PC-9 (cell line): ENCODE measurements at regions not wholly inside any gene's neighbourhood (a gene's known extent, or its start where the extent isn't known, plus 50 kb on each side); places are given as distances from the start of the nearest gene placed in this dataset.

Experiments
- BruUV-seq: library from RNA; stranded (reverse); fragments of 400-500 nt; replicated peaks from 2 replicates; lab custom pipeline; 2021; lab: Mats Ljungman, UMichigan
- CTCF ChIA-PET: fragments of 300-600 bp; sonication (Branson Sonifier 250); formaldehyde crosslinking; loops from one replicate; lab custom pipeline; 2022; ENCODE audit warnings: antibody characterized with exemption; lab: Charles Lee
- POLR2A ChIA-PET: fragments of 300-600 bp; sonication (Branson Sonifier 250); formaldehyde crosslinking; loops from one replicate; lab custom pipeline; 2022; ENCODE audit warnings: antibody characterized with exemption; ENCODE audit not compliant: unreplicated experiment; lab: Charles Lee
- DNase-seq, 2 experiments: peaks; one replicate each; pipeline versions ENCODE4 v3.0.0 to v3.0.0-alpha.2; 2015 to 2022; ENCODE audit warnings: mixed read lengths in 1 of 2
- H2AFZ ChIP-seq: fragments of 200-600 bp; sonication (generic); 2 replicates; pipeline ENCODE4 v1.8.1; 2017; ENCODE audit warnings: antibody characterized with exemption
- H3F3A ChIP-seq: fragments of 200-600 bp; sonication (generic); 2 replicates; pipeline ENCODE4 v1.8.1; 2017; ENCODE audit warnings: antibody characterized with exemption, mild to moderate bottlenecking, low read depth; ENCODE audit not compliant: insufficient read depth
- H3K27ac ChIP-seq: fragments of 200-600 bp; sonication (generic); 2 replicates; pipeline ENCODE4 v1.6.1; 2016; ENCODE audit warnings: mixed run types
- H3K27me3 ChIP-seq: fragments of 200-600 bp; sonication (generic); 2 replicates; pipeline ENCODE4 v1.6.1; 2016; ENCODE audit warnings: low read depth, mixed run types; ENCODE audit not compliant: insufficient read depth
- H3K36me3 ChIP-seq: fragments of 200-600 bp; sonication (generic); 2 replicates; pipeline ENCODE4 v1.6.1; 2016; ENCODE audit warnings: low read depth, mixed run types
- H3K4me1 ChIP-seq: fragments of 200-600 bp; sonication (generic); replicated peaks from 2 replicates; pipeline ENCODE4 v1.6.1; 2016; ENCODE audit warnings: mixed run types; ENCODE audit not compliant: insufficient read depth
- H3K4me2 ChIP-seq: fragments of 200-600 bp; sonication (generic); 2 replicates; pipeline ENCODE4 v1.6.1; 2017; ENCODE audit warnings: mixed run types
- H3K4me3 ChIP-seq: fragments of 200-600 bp; sonication (generic); 2 replicates; pipeline ENCODE4 v1.6.1; 2016; ENCODE audit warnings: mixed run types
- H3K79me2 ChIP-seq: fragments of 200-600 bp; sonication (generic); 2 replicates; pipeline ENCODE4 v1.6.1; 2017; ENCODE audit warnings: low read depth, mixed run types
- H3K9me2 ChIP-seq: fragments of 200-600 bp; sonication (generic); 2 replicates; pipeline ENCODE4 v1.8.1; 2017; ENCODE audit warnings: mild to moderate bottlenecking; ENCODE audit not compliant: insufficient read depth
- H3K9me3 ChIP-seq: fragments of 200-600 bp; sonication (generic); 2 replicates; pipeline ENCODE4 v1.8.1; 2016; ENCODE audit warnings: low read depth; ENCODE audit not compliant: insufficient read depth
- H4K20me1 ChIP-seq: fragments of 200-600 bp; sonication (generic); 2 replicates; pipeline ENCODE4 v1.8.1; 2017; ENCODE audit not compliant: insufficient read depth
- CTCF ChIP-seq: fragments of 200-600 bp; sonication (generic); conservative IDR thresholded peaks from 2 replicates; pipeline ENCODE4 v1.6.1; 2017; ENCODE audit warnings: mixed run types, antibody characterized with exemption, mild to moderate bottlenecking, moderate library complexity
- EZH2 ChIP-seq: fragments of 200-600 bp; sonication (generic); IDR thresholded peaks from 2 replicates; pipeline ENCODE4 v1.8.0; 2017; ENCODE audit warnings: antibody characterized with exemption, low read depth
- intact Hi-C: fragments of 100-400 bp; cut with micrococcal nuclease; formaldehyde crosslinking; loops from one replicate; pipeline ENCODE4 v1.10.0; 2022; ENCODE audit not compliant: unreplicated experiment

- H3K4me3 ChIP-seq: no peak overlapping the region
- H3K27me3 ChIP-seq: no peaks in the 10 kb centered on the region
- no TSS peak for BruUV-seq
- no peaks in the 10 kb centered on the region for H3K79me2 ChIP-seq
- no peak for DNase-seq
- H3K4me2 ChIP-seq: no peak overlapping the region
- H2AFZ ChIP-seq: no peak overlapping the region
- H3K4me1 ChIP-seq: no peaks in the 10 kb centered on the region
- no peaks in the 10 kb centered on the region for H3K9me3 ChIP-seq
- H3K9me2 ChIP-seq: no peaks in the 10 kb centered on the region
- ChIA-PET CTCF (interaction anchor here (0.7 kb wide), 1 partner anchor 645 kb away, joined by 3 read pairs; no protein-coding TSS in a partner anchor), POLR2A (no interaction called here)
- H4K20me1 ChIP-seq: no peaks in the 10 kb centered on the region
- no peaks in the 10 kb centered on the region for H3K36me3 ChIP-seq
- H3K27ac ChIP-seq: no peak overlapping the region
- no peak for TF ChIP-seq EZH2
- TF ChIP-seq CTCF: no peak
- no peaks in the 10 kb centered on the region for H3F3A ChIP-seq
- intact Hi-C loops: no loop called here
Observed at GRCh38 chr7:85600395-85600794, 413.5 kb upstream of the SEMA3D start.

DNA sequence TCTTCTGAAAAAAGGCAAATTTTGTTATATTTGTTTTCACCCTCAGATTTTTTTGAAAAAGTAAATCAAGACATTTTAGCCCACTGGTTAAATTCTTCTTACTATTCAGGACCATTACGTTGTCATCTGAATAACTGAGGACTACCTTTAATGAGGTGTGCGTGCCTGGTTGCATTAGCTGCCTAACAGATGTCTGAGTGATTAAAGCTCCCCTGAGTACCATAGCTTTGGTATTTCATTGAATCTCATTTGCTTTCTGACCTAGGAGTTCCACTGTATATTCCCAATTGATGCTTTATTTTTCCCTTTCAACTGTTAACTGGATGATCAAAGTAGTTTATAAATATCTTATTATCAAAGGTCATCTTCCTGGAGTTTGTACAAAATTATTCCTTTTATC, 410.0 kb upstream of the SEMA3D start:
- Histone ChIP-seq H3K4me3 (no peak overlapping the region), H3K9me2 (no peaks in the 10 kb centered on the region), H3K27me3 (no peaks in the 10 kb centered on the region), H3K9me3 (no peaks in the 10 kb centered on the region), H3F3A (no peaks in the 10 kb centered on the region), H3K4me1 (no peaks in the 10 kb centered on the region), H3K4me2 (no peak overlapping the region), H3K27ac (no peak overlapping the region), H3K79me2 (no peaks in the 10 kb centered on the region), H4K20me1 (no peaks in the 10 kb centered on the region), H3K36me3 (no peaks in the 10 kb centered on the region), H2AFZ (no peak overlapping the region)
- DNase-seq: no peak
- ChIA-PET CTCF (no interaction called here), POLR2A (no interaction called here)
- intact Hi-C loops: no loop called here
- TF ChIP-seq CTCF: no peak
- no peak for TF ChIP-seq EZH2
- BruUV-seq: no TSS peak

DNA sequence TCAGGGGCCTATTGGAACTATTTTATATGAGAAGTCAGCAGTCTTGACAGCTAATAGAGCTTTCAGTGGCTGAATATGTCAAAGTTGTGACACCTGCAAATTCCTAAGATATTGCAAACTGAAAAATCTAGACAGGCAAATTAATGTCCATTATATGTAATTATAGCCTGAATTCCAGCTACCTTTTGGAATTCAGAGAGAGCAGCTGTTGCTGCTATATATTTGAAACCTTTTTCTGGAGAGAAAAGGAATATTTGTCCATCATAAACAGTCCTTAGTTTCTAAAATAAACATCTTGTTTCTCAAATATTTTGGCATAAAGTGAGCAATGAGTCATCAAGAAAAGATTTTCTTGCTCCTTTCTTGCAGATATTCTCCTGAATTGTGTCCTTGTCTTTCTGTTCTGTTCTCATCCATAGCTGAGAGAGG, 408.9 kb upstream of the SEMA3D start:
- H3K27ac ChIP-seq: no peak overlapping the region
- H3F3A ChIP-seq: no peaks in the 10 kb centered on the region
- no peaks in the 10 kb centered on the region for H3K4me1 ChIP-seq
- no peak overlapping the region for H3K4me3 ChIP-seq
- no peaks in the 10 kb centered on the region for H3K36me3 ChIP-seq
- no peak overlapping the region for H2AFZ ChIP-seq
- no peaks in the 10 kb centered on the region for H4K20me1 ChIP-seq
- POLR2A ChIA-PET: no interaction called here
- H3K9me3 ChIP-seq: no peaks in the 10 kb centered on the region
- no peak overlapping the region for H3K4me2 ChIP-seq
- no peaks in the 10 kb centered on the region for H3K27me3 ChIP-seq
- DNase-seq: no peak
- CTCF ChIA-PET: no interaction called here
- intact Hi-C loops: no loop called here
- no peak for TF ChIP-seq EZH2
- TF ChIP-seq CTCF: no peak
- no peaks in the 10 kb centered on the region for H3K79me2 ChIP-seq
- no TSS peak for BruUV-seq
- H3K9me2 ChIP-seq: no peaks in the 10 kb centered on the region
